A673 (cell line): ENCODE measurements at regions not wholly inside any gene's neighbourhood (a gene's known extent, or its start where the extent isn't known, plus 50 kb on each side); places are given as distances from the start of the nearest gene placed in this dataset.
A peak's percentile ranks its signal among the peaks of the same experiment; 100 is the strongest.

Experiments used
- EZH2 ChIP-seq: fragments of 200-600 bp; sonication (generic); IDR thresholded peaks from 2 replicates; pipeline ENCODE4 v1.6.1; 2017; ENCODE audit warnings: borderline replicate concordance, low read depth, mild to moderate bottlenecking, mixed read lengths, antibody characterized with exemption, low read length; ENCODE audit not compliant: poor library complexity, severe bottlenecking
- TF ChIP-seq, protein P1 (sequence below): fragments of 300-800, 200-600 bp; sonication (generic); conservative IDR thresholded peaks from 2 replicates; pipeline ENCODE4 v1.5.1; 2017; ENCODE audit warnings: low read depth, mild to moderate bottlenecking, antibody characterized with exemption, low read length, moderate library complexity, mixed read lengths

DNA sequence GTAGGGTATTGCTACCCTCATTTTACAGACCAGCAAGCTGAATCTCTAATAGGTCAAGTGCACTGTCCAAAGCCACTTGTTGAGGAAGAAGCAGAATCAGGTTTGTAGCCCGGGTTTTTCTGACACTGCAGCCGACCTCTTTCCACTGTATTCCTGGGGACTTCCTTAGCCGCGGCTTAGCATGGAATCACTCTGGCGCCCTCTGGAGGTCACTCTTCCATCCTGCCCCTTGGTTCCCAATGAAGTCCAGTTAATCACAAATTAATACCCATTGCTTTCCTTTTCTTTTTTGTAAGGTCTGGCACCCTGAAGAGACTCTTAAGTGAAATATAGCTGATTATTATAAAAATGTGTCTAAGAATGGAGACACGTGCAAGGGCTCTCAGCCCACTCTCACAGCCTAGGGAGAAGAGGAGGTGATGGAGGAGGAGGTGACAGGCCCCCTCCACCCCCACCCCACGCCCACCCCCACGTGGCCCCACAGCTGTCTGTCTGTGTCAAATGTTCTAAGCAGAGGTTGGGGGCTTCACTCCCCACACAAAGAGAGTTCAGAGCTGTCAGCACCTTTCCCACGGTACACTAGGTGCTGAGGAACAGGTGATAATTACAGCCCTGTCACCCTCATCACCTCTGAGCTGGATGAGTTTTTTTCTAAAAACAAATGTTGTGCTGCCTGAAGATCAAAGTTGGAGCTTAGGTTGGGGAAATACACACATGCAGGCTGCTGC lies 57.7 kb upstream of the DRD2 start:
- TF ChIP-seq, protein P1, sequence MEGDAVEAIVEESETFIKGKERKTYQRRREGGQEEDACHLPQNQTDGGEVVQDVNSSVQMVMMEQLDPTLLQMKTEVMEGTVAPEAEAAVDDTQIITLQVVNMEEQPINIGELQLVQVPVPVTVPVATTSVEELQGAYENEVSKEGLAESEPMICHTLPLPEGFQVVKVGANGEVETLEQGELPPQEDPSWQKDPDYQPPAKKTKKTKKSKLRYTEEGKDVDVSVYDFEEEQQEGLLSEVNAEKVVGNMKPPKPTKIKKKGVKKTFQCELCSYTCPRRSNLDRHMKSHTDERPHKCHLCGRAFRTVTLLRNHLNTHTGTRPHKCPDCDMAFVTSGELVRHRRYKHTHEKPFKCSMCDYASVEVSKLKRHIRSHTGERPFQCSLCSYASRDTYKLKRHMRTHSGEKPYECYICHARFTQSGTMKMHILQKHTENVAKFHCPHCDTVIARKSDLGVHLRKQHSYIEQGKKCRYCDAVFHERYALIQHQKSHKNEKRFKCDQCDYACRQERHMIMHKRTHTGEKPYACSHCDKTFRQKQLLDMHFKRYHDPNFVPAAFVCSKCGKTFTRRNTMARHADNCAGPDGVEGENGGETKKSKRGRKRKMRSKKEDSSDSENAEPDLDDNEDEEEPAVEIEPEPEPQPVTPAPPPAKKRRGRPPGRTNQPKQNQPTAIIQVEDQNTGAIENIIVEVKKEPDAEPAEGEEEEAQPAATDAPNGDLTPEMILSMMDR = peak; percentile 97
- TF ChIP-seq EZH2 = no peak
